MG63 (cell line): ENCODE measurements at regions not wholly inside any gene's neighbourhood (a gene's known extent, or its start where the extent isn't known, plus 50 kb on each side); places are given as distances from the start of the nearest gene placed in this dataset.

Experiments
- DNase-seq: peaks from one replicate; pipeline ENCODE4 v3.0.0-alpha.2; 2020
- H3K27me3 ChIP-seq: fragments of 250-450 bp; sonication (Bioruptor Pico); 2 replicates; pipeline ENCODE4 v1.5.1; 2020; ENCODE audit warnings: mild to moderate bottlenecking, moderate library complexity
- H3K36me3 ChIP-seq: fragments of 250-450 bp; sonication (Bioruptor Pico); 2 replicates; pipeline ENCODE4 v1.5.1; 2020; ENCODE audit warnings: mild to moderate bottlenecking, moderate library complexity
- H3K4me3 ChIP-seq: fragments of 250-450 bp; sonication (Bioruptor Pico); 2 replicates; pipeline ENCODE4 v1.5.1; 2020; ENCODE audit warnings: mild to moderate bottlenecking, moderate library complexity
- H3K9me3 ChIP-seq: fragments of 250-450 bp; sonication (Bioruptor Pico); 2 replicates; pipeline ENCODE4 v1.5.1; 2020; ENCODE audit warnings: mild to moderate bottlenecking, moderate library complexity

GRCh38 chr5:73292816-73293459 is 119.9 kb downstream of the TMEM174 start:
- Histone ChIP-seq H3K27me3 (no peaks in the 10 kb centered on the region; the same call in 1 of the 2 replicates), H3K9me3 (no peaks in the 10 kb centered on the region), H3K4me3 (no peak overlapping the region), H3K36me3 (no peaks in the 10 kb centered on the region)
- no peak for DNase-seq

- H3K9me3 ChIP-seq = no peaks in the 10 kb centered on the region
- no peaks in the 10 kb centered on the region; the same call in 1 of the 2 replicates for H3K27me3 ChIP-seq
- no peaks in the 10 kb centered on the region for H3K36me3 ChIP-seq
- no peak for DNase-seq
- H3K4me3 ChIP-seq = no peak overlapping the region
Observed at GRCh38 chr5:73291873-73292272, 118.9 kb downstream of the TMEM174 start.

- Histone ChIP-seq H3K36me3 (no peaks in the 10 kb centered on the region), H3K9me3 (no peaks in the 10 kb centered on the region), H3K27me3 (no peaks in the 10 kb centered on the region; the same call in 1 of the 2 replicates), H3K4me3 (no peak overlapping the region)
- no peak for DNase-seq
Observed at GRCh38 chr5:73290242-73290641, 117.2 kb downstream of the TMEM174 start.

GRCh38 chr5:73288803-73289720 is 116.1 kb downstream of the TMEM174 start:
- Histone ChIP-seq H3K27me3 (no peaks in the 10 kb centered on the region; the same call in 1 of the 2 replicates), H3K36me3 (no peaks in the 10 kb centered on the region), H3K9me3 (no peaks in the 10 kb centered on the region), H3K4me3 (no peak overlapping the region)
- no peak for DNase-seq

- H3K9me3 ChIP-seq = no peaks in the 10 kb centered on the region
- no peak overlapping the region for H3K4me3 ChIP-seq
- DNase-seq = no peak
- no peaks in the 10 kb centered on the region for H3K36me3 ChIP-seq
- no peaks in the 10 kb centered on the region for H3K27me3 ChIP-seq
Observed at GRCh38 chr5:73286896-73287295, 113.9 kb downstream of the TMEM174 start.

GRCh38 chr5:73284985-73285384 is 112.0 kb downstream of the TMEM174 start:
- H3K27me3 ChIP-seq = no peaks in the 10 kb centered on the region
- no peaks in the 10 kb centered on the region for H3K9me3 ChIP-seq
- no peaks in the 10 kb centered on the region for H3K36me3 ChIP-seq
- H3K4me3 ChIP-seq = no peak overlapping the region
- DNase-seq = no peak

- H3K9me3 ChIP-seq = no peaks in the 10 kb centered on the region
- DNase-seq = no peak
Observed at GRCh38 chr5:73284220-73284795, 111.3 kb downstream of the TMEM174 start.

GRCh38 chr5:73282923-73283322 is 109.9 kb downstream of the TMEM174 start:
- no peaks in the 10 kb centered on the region for H3K9me3 ChIP-seq
- no peak overlapping the region for H3K4me3 ChIP-seq

More at GRCh38 chr5:73284220-73284795, 111.3 kb downstream of the TMEM174 start:
- Histone ChIP-seq H3K27me3 (no peaks in the 10 kb centered on the region), H3K4me3 (no peak overlapping the region), H3K36me3 (no peaks in the 10 kb centered on the region)

GRCh38 chr5:73282383-73282782 is 109.4 kb downstream of the TMEM174 start:
- H3K4me3 ChIP-seq = no peak overlapping the region
- no peak for DNase-seq
- no peaks in the 10 kb centered on the region for H3K36me3 ChIP-seq
- no peaks in the 10 kb centered on the region for H3K9me3 ChIP-seq
- no peaks in the 10 kb centered on the region for H3K27me3 ChIP-seq

More at GRCh38 chr5:73282923-73283322, 109.9 kb downstream of the TMEM174 start:
- H3K27me3 ChIP-seq = no peaks in the 10 kb centered on the region
- DNase-seq = no peak
- no peaks in the 10 kb centered on the region for H3K36me3 ChIP-seq

- Histone ChIP-seq H3K27me3 (no peaks in the 10 kb centered on the region), H3K4me3 (no peak overlapping the region), H3K36me3 (no peaks in the 10 kb centered on the region), H3K9me3 (no peaks in the 10 kb centered on the region)
- DNase-seq = peak; percentile 71
Observed at GRCh38 chr5:73280821-73281746, 108.1 kb downstream of the TMEM174 start.

- no peaks in the 10 kb centered on the region for H3K36me3 ChIP-seq
- H3K27me3 ChIP-seq = no peaks in the 10 kb centered on the region
- H3K9me3 ChIP-seq = no peaks in the 10 kb centered on the region
- no peak overlapping the region for H3K4me3 ChIP-seq
- DNase-seq = no peak
Observed at GRCh38 chr5:73280386-73280785, 107.4 kb downstream of the TMEM174 start.

GRCh38 chr5:73279805-73280204 is 106.8 kb downstream of the TMEM174 start:
- no peak for DNase-seq
- Histone ChIP-seq H3K4me3 (no peak overlapping the region), H3K36me3 (no peaks in the 10 kb centered on the region), H3K9me3 (no peaks in the 10 kb centered on the region), H3K27me3 (no peaks in the 10 kb centered on the region)

GRCh38 chr5:73278693-73279092 is 105.7 kb downstream of the TMEM174 start:
- DNase-seq = no peak
- Histone ChIP-seq H3K4me3 (no peak overlapping the region), H3K36me3 (no peaks in the 10 kb centered on the region), H3K9me3 (no peaks in the 10 kb centered on the region), H3K27me3 (no peaks in the 10 kb centered on the region)

GRCh38 chr5:73274881-73275663 is 102.1 kb downstream of the TMEM174 start:
- Histone ChIP-seq H3K9me3 (no peaks in the 10 kb centered on the region), H3K4me3 (no peak overlapping the region), H3K27me3 (no peaks in the 10 kb centered on the region), H3K36me3 (no peaks in the 10 kb centered on the region)
- DNase-seq = peak; percentile 75

GRCh38 chr5:73274121-73274520 is 101.1 kb downstream of the TMEM174 start:
- H3K27me3 ChIP-seq = no peaks in the 10 kb centered on the region
- no peaks in the 10 kb centered on the region for H3K36me3 ChIP-seq
- no peak overlapping the region for H3K4me3 ChIP-seq
- no peaks in the 10 kb centered on the region for H3K9me3 ChIP-seq
- DNase-seq = no peak
